Body of pancreas (tissue), 4 donors: ENCODE measurements at regions not wholly inside any gene's neighbourhood (a gene's known extent, or its start where the extent isn't known, plus 50 kb on each side); places are given as distances from the start of the nearest gene placed in this dataset.

Experiments used
- POLR2A ChIP-seq, 3 donors: fragments of 450-650 bp; IDR thresholded peaks; one replicate each; pipeline ENCODE4 v1.6.1; 2016; ENCODE audit warnings: antibody characterized with exemption in 3 of 3, mild to moderate bottlenecking in 2 of 3
- TF ChIP-seq, protein P1 (sequence below), 7 experiments: fragments of 450-650 bp in 4 of 7; fragments of 200-600 bp in 3 of 7; sonication (generic) in 3 of 7; IDR thresholded peaks; one replicate each; pipeline ENCODE4 v1.5.1; 2016 to 2019; ENCODE audit warnings: antibody characterized with exemption in 7 of 7

DNA sequence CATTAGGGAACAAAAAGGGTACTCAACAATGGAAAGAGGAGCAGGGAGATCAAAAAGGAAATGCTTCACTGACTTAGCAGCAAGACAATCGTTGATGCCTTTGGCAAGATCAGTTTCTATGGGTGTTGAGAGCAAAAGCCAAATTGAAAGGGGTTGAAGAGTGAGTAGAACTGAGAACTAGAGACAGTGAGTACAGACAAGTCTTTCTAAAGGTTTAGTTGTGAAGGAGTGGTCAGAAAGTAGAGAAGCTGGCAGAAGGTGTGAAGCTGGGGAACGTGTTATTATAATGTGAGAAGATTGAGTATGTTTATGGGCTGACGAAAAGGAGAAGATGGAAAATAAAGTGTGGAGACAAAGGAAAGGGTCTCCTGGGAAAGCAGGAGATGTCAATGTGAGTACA lies 221.2 kb upstream of the USP25 start:
- TF ChIP-seq, protein P1, sequence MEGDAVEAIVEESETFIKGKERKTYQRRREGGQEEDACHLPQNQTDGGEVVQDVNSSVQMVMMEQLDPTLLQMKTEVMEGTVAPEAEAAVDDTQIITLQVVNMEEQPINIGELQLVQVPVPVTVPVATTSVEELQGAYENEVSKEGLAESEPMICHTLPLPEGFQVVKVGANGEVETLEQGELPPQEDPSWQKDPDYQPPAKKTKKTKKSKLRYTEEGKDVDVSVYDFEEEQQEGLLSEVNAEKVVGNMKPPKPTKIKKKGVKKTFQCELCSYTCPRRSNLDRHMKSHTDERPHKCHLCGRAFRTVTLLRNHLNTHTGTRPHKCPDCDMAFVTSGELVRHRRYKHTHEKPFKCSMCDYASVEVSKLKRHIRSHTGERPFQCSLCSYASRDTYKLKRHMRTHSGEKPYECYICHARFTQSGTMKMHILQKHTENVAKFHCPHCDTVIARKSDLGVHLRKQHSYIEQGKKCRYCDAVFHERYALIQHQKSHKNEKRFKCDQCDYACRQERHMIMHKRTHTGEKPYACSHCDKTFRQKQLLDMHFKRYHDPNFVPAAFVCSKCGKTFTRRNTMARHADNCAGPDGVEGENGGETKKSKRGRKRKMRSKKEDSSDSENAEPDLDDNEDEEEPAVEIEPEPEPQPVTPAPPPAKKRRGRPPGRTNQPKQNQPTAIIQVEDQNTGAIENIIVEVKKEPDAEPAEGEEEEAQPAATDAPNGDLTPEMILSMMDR (IDR thresholded peaks at IDR 0.05): no peak
- no peak for TF ChIP-seq POLR2A (IDR thresholded peaks at IDR 0.05)
